PFSK-1 (cell line): ENCODE measurements at regions not wholly inside any gene's neighbourhood (a gene's known extent, or its start where the extent isn't known, plus 50 kb on each side); places are given as distances from the start of the nearest gene placed in this dataset.

ENCODE experiments used
- FOXP2 ChIP-seq: optimal IDR thresholded peaks from 2 replicates; pipeline ENCODE3; 2011; ENCODE audit warnings: borderline replicate concordance, control low read depth, inconsistent platforms; ENCODE audit not compliant: insufficient read depth; ENCODE audit errors: extremely low read length, extremely low read depth
- POLR2AphosphoS5 ChIP-seq: IDR thresholded peaks from 2 replicates; pipeline ENCODE4 v1.6.1; 2012; ENCODE audit warnings: low read depth, mild to moderate bottlenecking, control low read depth, low read length, moderate library complexity
- SIN3A ChIP-seq: IDR thresholded peaks from 2 replicates; pipeline ENCODE4 v1.6.1; 2012; ENCODE audit warnings: mild to moderate bottlenecking, low read length, moderate library complexity, borderline replicate concordance; ENCODE audit not compliant: insufficient read depth
- TAF1 ChIP-seq: IDR thresholded peaks from 2 replicates; pipeline ENCODE4 v1.6.1; 2012; ENCODE audit warnings: low read length, control low read depth, borderline replicate concordance; ENCODE audit not compliant: insufficient read depth
- TF ChIP-seq, protein P1 (sequence below), 2 experiments: IDR thresholded peaks; 2 replicates each; pipeline versions ENCODE4 v1.6.1 to v1.8.0; 2011 to 2012; ENCODE audit warnings: low read depth in 2 of 2, low read length in 2 of 2, control low read depth in 1 of 2, inconsistent platforms in 1 of 2, mild to moderate bottlenecking in 1 of 2, moderate library complexity in 1 of 2; ENCODE audit not compliant: insufficient read depth in 1 of 2

DNA sequence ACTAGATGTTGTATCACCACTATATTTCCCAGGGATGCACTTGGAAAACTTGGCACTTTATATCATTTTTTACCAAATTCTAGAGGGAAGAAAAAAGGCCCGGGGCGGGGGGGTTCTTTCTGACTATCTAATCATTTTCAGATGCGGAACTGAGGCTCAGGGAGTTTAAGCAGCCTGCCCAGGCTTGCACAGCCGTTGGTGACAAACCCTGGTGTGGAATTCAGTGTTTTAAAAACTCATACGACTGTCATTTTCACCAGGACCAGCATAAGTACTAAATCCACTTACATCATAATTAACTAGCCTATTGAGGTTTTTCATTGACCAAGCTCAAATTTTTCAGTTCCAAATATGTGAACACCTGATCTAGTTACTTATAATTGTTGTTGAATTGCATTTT lies 181.0 kb downstream of the IPO8 start:
- TF ChIP-seq TAF1, result no peak
- no peak for TF ChIP-seq POLR2AphosphoS5
- TF ChIP-seq, protein P1, sequence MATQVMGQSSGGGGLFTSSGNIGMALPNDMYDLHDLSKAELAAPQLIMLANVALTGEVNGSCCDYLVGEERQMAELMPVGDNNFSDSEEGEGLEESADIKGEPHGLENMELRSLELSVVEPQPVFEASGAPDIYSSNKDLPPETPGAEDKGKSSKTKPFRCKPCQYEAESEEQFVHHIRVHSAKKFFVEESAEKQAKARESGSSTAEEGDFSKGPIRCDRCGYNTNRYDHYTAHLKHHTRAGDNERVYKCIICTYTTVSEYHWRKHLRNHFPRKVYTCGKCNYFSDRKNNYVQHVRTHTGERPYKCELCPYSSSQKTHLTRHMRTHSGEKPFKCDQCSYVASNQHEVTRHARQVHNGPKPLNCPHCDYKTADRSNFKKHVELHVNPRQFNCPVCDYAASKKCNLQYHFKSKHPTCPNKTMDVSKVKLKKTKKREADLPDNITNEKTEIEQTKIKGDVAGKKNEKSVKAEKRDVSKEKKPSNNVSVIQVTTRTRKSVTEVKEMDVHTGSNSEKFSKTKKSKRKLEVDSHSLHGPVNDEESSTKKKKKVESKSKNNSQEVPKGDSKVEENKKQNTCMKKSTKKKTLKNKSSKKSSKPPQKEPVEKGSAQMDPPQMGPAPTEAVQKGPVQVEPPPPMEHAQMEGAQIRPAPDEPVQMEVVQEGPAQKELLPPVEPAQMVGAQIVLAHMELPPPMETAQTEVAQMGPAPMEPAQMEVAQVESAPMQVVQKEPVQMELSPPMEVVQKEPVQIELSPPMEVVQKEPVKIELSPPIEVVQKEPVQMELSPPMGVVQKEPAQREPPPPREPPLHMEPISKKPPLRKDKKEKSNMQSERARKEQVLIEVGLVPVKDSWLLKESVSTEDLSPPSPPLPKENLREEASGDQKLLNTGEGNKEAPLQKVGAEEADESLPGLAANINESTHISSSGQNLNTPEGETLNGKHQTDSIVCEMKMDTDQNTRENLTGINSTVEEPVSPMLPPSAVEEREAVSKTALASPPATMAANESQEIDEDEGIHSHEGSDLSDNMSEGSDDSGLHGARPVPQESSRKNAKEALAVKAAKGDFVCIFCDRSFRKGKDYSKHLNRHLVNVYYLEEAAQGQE (IDR thresholded peaks at IDR 0.05; ENCODE audit: insufficient read depth in 1 of 2, low read depth in 2 of 2, low read length in 2 of 2), result no peak
- no peak for TF ChIP-seq SIN3A
- TF ChIP-seq FOXP2, result no peak
